Left lung (tissue), 4 donors: ENCODE measurements at regions not wholly inside any gene's neighbourhood (a gene's known extent, or its start where the extent isn't known, plus 50 kb on each side); places are given as distances from the start of the nearest gene placed in this dataset.

Experiments
- ATAC-seq: fragments of 200-7000 bp; cut with Tn5 transposase; one replicate; pipeline ENCODE4 v1.9.1; 2020; ENCODE audit warnings: moderate library complexity
- DNase-seq, 4 donors: peaks; one replicate each; pipeline ENCODE4 v3.0.0-alpha.2; 2013 to 2020
- H3K27ac ChIP-seq, 2 donors: fragments of 200-600 bp; sonication (generic) in 1 of 2; one replicate each; pipeline versions ENCODE4 v1.5.0 to v1.8.0; 2020 to 2021
- H3K27me3 ChIP-seq, 2 donors: fragments of 200-600 bp; sonication (generic) in 1 of 2; one replicate each; pipeline versions ENCODE4 v1.5.0 to v1.8.0; 2020 to 2021
- H3K36me3 ChIP-seq, 2 donors: fragments of 200-600 bp; sonication (generic) in 1 of 2; one replicate each; pipeline versions ENCODE4 v1.5.0 to v1.8.0; 2020 to 2021
- H3K4me1 ChIP-seq, 2 donors: fragments of 200-600 bp; one replicate each; pipeline ENCODE4 v1.8.0; 2021
- H3K4me3 ChIP-seq, 2 donors: fragments of 200-600 bp; sonication (generic) in 1 of 2; one replicate each; pipeline versions ENCODE4 v1.5.0 to v1.8.0; 2020 to 2021; ENCODE audit warnings: mild to moderate bottlenecking in 1 of 2
- H3K9me3 ChIP-seq, 2 donors: fragments of 200-600 bp; sonication (generic) in 1 of 2; one replicate each; pipeline versions ENCODE4 v1.5.0 to v1.8.0; 2020 to 2021
- CTCF ChIP-seq, 2 donors: fragments of 200-600 bp; sonication (generic) in 1 of 2; IDR thresholded peaks; one replicate each; pipeline versions ENCODE4 v1.5.0 to v1.8.0; 2021; ENCODE audit warnings: antibody characterized with exemption in 2 of 2
- intact Hi-C, 2 donors: fragments of 100-400 bp; cut with DNase I; formaldehyde crosslinking; loops; one replicate each; pipeline versions ENCODE4 v1.11.2 to v1.14.2; 2022
- donor health status: DM: no; HTN: yes; CAD: no.
- donor health status: DM: no; HTN: no; CAD: no.

DNA sequence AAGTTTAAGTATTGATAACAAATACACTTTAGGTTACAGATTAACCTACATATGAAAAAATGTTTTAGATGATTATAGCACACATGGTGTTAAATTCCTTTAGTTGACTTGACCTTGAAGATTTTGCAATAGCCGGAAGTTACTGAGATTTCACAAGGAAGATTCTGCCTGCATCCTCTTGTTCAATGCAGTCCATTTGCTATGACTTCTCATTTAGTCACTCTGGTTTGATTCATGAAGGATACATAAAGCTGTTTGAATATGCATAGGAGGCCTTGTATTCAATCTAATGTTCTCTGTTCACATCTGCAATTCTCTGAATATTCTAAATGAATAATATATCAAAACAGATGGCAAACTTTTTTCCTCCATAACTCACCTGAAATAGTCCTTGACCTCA lies 870.2 kb upstream of the GOT2 start:
- Histone ChIP-seq H3K36me3 (no peaks in the 10 kb centered on the region), H3K9me3 (no peaks in the 10 kb centered on the region), H3K4me3 (no peak overlapping the region), H3K27ac (no peak overlapping the region), H3K4me1 (no peaks in the 10 kb centered on the region), H3K27me3 (no peaks in the 10 kb centered on the region)
- intact Hi-C loops = no loop called here
- DNase-seq = no peak
- TF ChIP-seq CTCF (IDR thresholded peaks at IDR 0.05) = no peak
- no peak for ATAC-seq

DNA sequence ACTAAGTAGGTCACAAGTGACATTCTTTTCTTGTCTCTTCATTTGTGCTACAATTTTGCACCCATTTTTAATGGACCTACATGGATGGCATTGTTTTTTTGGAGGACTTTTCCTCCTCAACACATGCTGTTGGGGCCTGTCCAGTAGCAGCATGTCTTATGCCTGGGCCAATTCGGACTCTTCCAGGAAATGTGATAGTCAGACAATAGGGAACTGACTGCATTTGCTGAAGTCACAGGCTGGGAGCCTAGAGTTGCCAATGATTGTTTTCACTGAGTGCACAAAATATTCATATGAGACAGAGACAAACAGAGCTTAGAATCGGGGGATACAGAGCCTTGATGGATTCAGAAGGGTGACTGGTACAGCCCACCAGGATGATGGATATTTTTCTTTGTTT lies 867.3 kb upstream of the GOT2 start:
- ATAC-seq (no peak), DNase-seq (no peak)
- no peak for TF ChIP-seq CTCF (IDR thresholded peaks at IDR 0.05)
- no peaks in the 10 kb centered on the region for H3K36me3 ChIP-seq
- H3K4me1 ChIP-seq = no peaks in the 10 kb centered on the region
- intact Hi-C loops = no loop called here
- H3K27me3 ChIP-seq = no peaks in the 10 kb centered on the region
- H3K9me3 ChIP-seq = no peaks in the 10 kb centered on the region
- H3K4me3 ChIP-seq = no peak overlapping the region
- H3K27ac ChIP-seq = no peak overlapping the region

GRCh38 chr16:59597269-59597668 lies 863.2 kb upstream of the GOT2 start:
- TF ChIP-seq CTCF (IDR thresholded peaks at IDR 0.05) = no peak
- Histone ChIP-seq H3K4me3 (no peak overlapping the region), H3K9me3 (no peaks in the 10 kb centered on the region), H3K27ac (no peak overlapping the region), H3K4me1 (no peaks in the 10 kb centered on the region), H3K36me3 (no peaks in the 10 kb centered on the region), H3K27me3 (no peaks in the 10 kb centered on the region)
- ATAC-seq = no peak
- intact Hi-C loops = no loop called here
- DNase-seq = no peak

DNA sequence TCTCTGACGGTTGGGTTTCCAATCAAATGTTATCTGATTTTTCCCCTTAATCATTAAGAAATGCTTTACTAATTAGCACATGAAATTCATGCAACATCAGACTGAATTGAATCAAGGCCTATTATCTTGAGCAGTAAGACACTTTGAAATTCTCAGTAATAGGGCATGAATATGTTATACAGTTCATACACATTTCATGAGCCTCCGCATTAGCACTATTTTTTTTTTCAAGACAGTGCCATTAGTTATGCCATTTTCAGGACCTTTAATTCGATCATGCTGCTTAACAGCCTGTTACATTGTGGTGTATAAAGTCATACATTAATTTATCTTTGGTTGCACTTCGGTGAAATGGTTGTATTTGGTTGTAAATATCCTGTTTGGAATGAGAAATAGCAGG lies 862.6 kb upstream of the GOT2 start:
- H3K27me3 ChIP-seq = no peaks in the 10 kb centered on the region
- DNase-seq (no peak), ATAC-seq (no peak)
- no peak overlapping the region for H3K4me3 ChIP-seq
- no peaks in the 10 kb centered on the region for H3K9me3 ChIP-seq
- no peaks in the 10 kb centered on the region for H3K4me1 ChIP-seq
- intact Hi-C loops = no loop called here
- no peaks in the 10 kb centered on the region for H3K36me3 ChIP-seq
- no peak overlapping the region for H3K27ac ChIP-seq
- no peak for TF ChIP-seq CTCF (IDR thresholded peaks at IDR 0.05)

- H3K9me3 ChIP-seq = no peaks in the 10 kb centered on the region
- no peak overlapping the region for H3K27ac ChIP-seq
- H3K27me3 ChIP-seq = no peaks in the 10 kb centered on the region
- ATAC-seq (no peak), DNase-seq (no peak)
- H3K36me3 ChIP-seq = no peaks in the 10 kb centered on the region
- no peak overlapping the region for H3K4me3 ChIP-seq
- H3K4me1 ChIP-seq = no peaks in the 10 kb centered on the region
- no peak for TF ChIP-seq CTCF (IDR thresholded peaks at IDR 0.05)
- intact Hi-C loops = no loop called here
These were observed 859.1 kb upstream of the GOT2 start for GRCh38 chr16:59593194-59593661.
